Aorta (tissue), 5 donors: ENCODE measurements at regions not wholly inside any gene's neighbourhood (a gene's known extent, or its start where the extent isn't known, plus 50 kb on each side); places are given as distances from the start of the nearest gene placed in this dataset.

Experiments
- ATAC-seq: fragments of 200-7000 bp; cut with Tn5 transposase; one replicate; pipeline ENCODE4 v1.9.1; 2022; ENCODE audit warnings: moderate library complexity; ENCODE audit not compliant: low FRiP score
- DNase-seq, 2 donors: peaks; one replicate each; pipeline ENCODE4 v3.0.0-alpha.2; 2020
- H3K27ac ChIP-seq, 2 donors: one replicate each; pipeline ENCODE4 v1.5.1; 2013; ENCODE audit warnings: low read length in 2 of 2, mild to moderate bottlenecking in 2 of 2, moderate library complexity in 2 of 2, control low read depth in 1 of 2, inconsistent platforms in 1 of 2, low read depth in 1 of 2
- H3K27me3 ChIP-seq, 2 donors: one replicate each; pipeline ENCODE4 v1.6.1; 2013; ENCODE audit warnings: control low read depth in 1 of 2, low read length in 1 of 2, mild to moderate bottlenecking in 1 of 2, moderate library complexity in 1 of 2; ENCODE audit not compliant: insufficient read depth in 2 of 2, control insufficient read depth in 1 of 2
- H3K36me3 ChIP-seq, 2 donors: one replicate each; pipeline ENCODE4 v1.6.1; 2013; ENCODE audit warnings: control low read depth in 1 of 2, low read length in 1 of 2, mild to moderate bottlenecking in 1 of 2; ENCODE audit not compliant: insufficient read depth in 2 of 2, control insufficient read depth in 1 of 2
- H3K4me1 ChIP-seq, 2 donors: one replicate each; pipeline ENCODE4 v1.6.1; 2013; ENCODE audit warnings: low read length in 2 of 2, control low read depth in 1 of 2, mild to moderate bottlenecking in 1 of 2, moderate library complexity in 1 of 2; ENCODE audit not compliant: insufficient read depth in 2 of 2, control insufficient read depth in 1 of 2
- H3K4me3 ChIP-seq, 2 donors: one replicate each; pipeline ENCODE4 v1.5.1; 2013; ENCODE audit warnings: low read length in 2 of 2, control low read depth in 1 of 2, mild to moderate bottlenecking in 1 of 2
- H3K9me3 ChIP-seq: one replicate; pipeline ENCODE4 v1.6.1; 2013; ENCODE audit warnings: mild to moderate bottlenecking, low read length; ENCODE audit not compliant: control insufficient read depth
- WGBS, 2 donors: extraction: QIAGEN DNeasy Blood & Tissue Kit; methylation state at CpG; one replicate each; pipeline ENCODE4 v1.1.7; 2013; 5-methylcytosine and 5-hydroxymethylcytosine counted together
- intact Hi-C, 2 donors: fragments of 100-400 bp; cut with DNase I; formaldehyde crosslinking; loops; one replicate each; pipeline versions ENCODE4 v1.14.2 to v1.15.0; 2022
- donor health status: healthy with polysubstance abuse.
- donor health status: Bipolar disorder and iron deficiency.
- donor health status: DM: no; HTN: no; CAD: no.
- donor health status: DM: no; HTN: no; CAD: no.
- donor health status: DM: yes; HTN: yes; CAD: no.

GRCh38 chr5:174589599-174589998 lies 134.8 kb upstream of the MSX2 start:
- no peak for ATAC-seq
- Histone ChIP-seq H3K27me3 (no peaks in the 10 kb centered on the region), H3K4me1 (no peaks in the 10 kb centered on the region), H3K9me3 (no peaks in the 10 kb centered on the region), H3K4me3 (no peak overlapping the region), H3K36me3 (no peaks in the 10 kb centered on the region), H3K27ac (no peak overlapping the region)
- DNase-seq = no peak
- intact Hi-C loops = no loop called here
- WGBS, 2 donors = 61 to 64% methylated on average over 11 of the region's 11 CpGs

- WGBS, 2 donors = 74 to 86% methylated on average over 3 of the region's 3 CpGs
- Histone ChIP-seq H3K27me3 (no peaks in the 10 kb centered on the region), H3K4me1 (no peaks in the 10 kb centered on the region), H3K36me3 (no peaks in the 10 kb centered on the region), H3K9me3 (no peaks in the 10 kb centered on the region), H3K27ac (no peak overlapping the region), H3K4me3 (no peak overlapping the region)
- ATAC-seq (no peak), DNase-seq (no peak)
- intact Hi-C loops = no loop called here
Measured at GRCh38 chr5:174590820-174591219, 133.6 kb upstream of the MSX2 start.

GRCh38 chr5:174596429-174596828 lies 128.0 kb upstream of the MSX2 start:
- DNase-seq (no peak), ATAC-seq (no peak)
- WGBS, 2 donors = 85 to 89% methylated on average over 1 of the region's 1 CpG

GRCh38 chr5:174599992-174600391 lies 124.4 kb upstream of the MSX2 start:
- H3K36me3 ChIP-seq = no peaks in the 10 kb centered on the region
- intact Hi-C loops = no loop called here
- H3K4me3 ChIP-seq = no peak overlapping the region
- no peak for ATAC-seq
- DNase-seq = no peak
- 23 to 25% methylated on average over 6 of the region's 6 CpGs for WGBS, 2 donors
- no peaks in the 10 kb centered on the region for H3K4me1 ChIP-seq
- H3K27ac ChIP-seq = no peak overlapping the region
- H3K27me3 ChIP-seq = no peaks in the 10 kb centered on the region
- no peaks in the 10 kb centered on the region for H3K9me3 ChIP-seq

More at GRCh38 chr5:174596429-174596828, 128.0 kb upstream of the MSX2 start:
- Histone ChIP-seq H3K27me3 (no peaks in the 10 kb centered on the region), H3K4me3 (no peak overlapping the region), H3K4me1 (no peaks in the 10 kb centered on the region), H3K27ac (no peak overlapping the region), H3K36me3 (no peaks in the 10 kb centered on the region), H3K9me3 (no peaks in the 10 kb centered on the region)
- intact Hi-C loops = no loop called here

- no peaks in the 10 kb centered on the region for H3K27me3 ChIP-seq
- intact Hi-C loops = no loop called here
Measured at GRCh38 chr5:174601946-174602345, 122.4 kb upstream of the MSX2 start.

GRCh38 chr5:174606153-174606552 lies 118.2 kb upstream of the MSX2 start:
- no peaks in the 10 kb centered on the region for H3K4me1 ChIP-seq
- H3K27me3 ChIP-seq = no peaks in the 10 kb centered on the region
- H3K27ac ChIP-seq = no peak overlapping the region
- no peaks in the 10 kb centered on the region for H3K9me3 ChIP-seq
- DNase-seq = no peak
- 77 to 84% methylated on average over 3 of the region's 3 CpGs for WGBS, 2 donors
- intact Hi-C loops = no loop called here
- H3K36me3 ChIP-seq = no peaks in the 10 kb centered on the region
- no peak overlapping the region for H3K4me3 ChIP-seq
- ATAC-seq = no peak

More at GRCh38 chr5:174601946-174602345, 122.4 kb upstream of the MSX2 start:
- H3K4me1 ChIP-seq = no peaks in the 10 kb centered on the region
- H3K36me3 ChIP-seq = no peaks in the 10 kb centered on the region
- H3K9me3 ChIP-seq = no peaks in the 10 kb centered on the region
- H3K4me3 ChIP-seq = no peak overlapping the region
- DNase-seq = no peak
- H3K27ac ChIP-seq = no peak overlapping the region
- ATAC-seq = no peak
- 90 to 94% methylated on average over 1 of the region's 1 CpG for WGBS, 2 donors

GRCh38 chr5:174606646-174607045 lies 117.7 kb upstream of the MSX2 start:
- H3K27me3 ChIP-seq = no peaks in the 10 kb centered on the region
- intact Hi-C loops = no loop called here
- no peaks in the 10 kb centered on the region for H3K36me3 ChIP-seq
- ATAC-seq (no peak), DNase-seq (no peak)
- H3K27ac ChIP-seq = no peak overlapping the region
- H3K4me3 ChIP-seq = no peak overlapping the region
- 52 to 63% methylated on average over 4 of the region's 4 CpGs for WGBS, 2 donors
- no peaks in the 10 kb centered on the region for H3K4me1 ChIP-seq
- peaks cover 2% of the 10 kb centered on the region for H3K9me3 ChIP-seq

GRCh38 chr5:174607205-174607604 lies 117.2 kb upstream of the MSX2 start:
- ATAC-seq = no peak
- 93 to 96% methylated on average over 5 of the region's 5 CpGs for WGBS, 2 donors
- Histone ChIP-seq H3K27me3 (no peaks in the 10 kb centered on the region), H3K36me3 (no peaks in the 10 kb centered on the region), H3K4me1 (no peaks in the 10 kb centered on the region), H3K9me3 (peaks cover 2% of the 10 kb centered on the region), H3K27ac (no peak overlapping the region), H3K4me3 (no peak overlapping the region)
- no peak for DNase-seq
- intact Hi-C loops = no loop called here

GRCh38 chr5:174607916-174608315 lies 116.5 kb upstream of the MSX2 start:
- Histone ChIP-seq H3K4me3 (no peak overlapping the region), H3K4me1 (no peaks in the 10 kb centered on the region), H3K27me3 (no peaks in the 10 kb centered on the region), H3K9me3 (peaks cover 2% of the 10 kb centered on the region), H3K27ac (no peak overlapping the region), H3K36me3 (no peaks in the 10 kb centered on the region)
- DNase-seq (no peak), ATAC-seq (no peak)
- intact Hi-C loops = no loop called here
- 49 to 68% methylated on average over 9 of the region's 9 CpGs for WGBS, 2 donors
